ENCODE measurements at regions not wholly inside any gene's neighbourhood (a gene's known extent, or its start where the extent isn't known, plus 50 kb on each side); places are given as distances from the start of the nearest gene placed in this dataset.

GRCh38 chr3:161852744-161853143 is 356.1 kb downstream of the OTOL1 start:
- TF ChIP-seq POLR2A (IDR thresholded peaks at IDR 0.05) (no peak), CTCF (IDR thresholded peaks at IDR 0.05) (no peak)
